Prostate gland (tissue), 2 donors: ENCODE measurements at regions not wholly inside any gene's neighbourhood (a gene's known extent, or its start where the extent isn't known, plus 50 kb on each side); places are given as distances from the start of the nearest gene placed in this dataset.

Experiments used
- CTCF ChIP-seq, 4 experiments: fragments of 200-600 bp in 2 of 4; fragments of 450-650 bp in 2 of 4; sonication (generic) in 2 of 4; IDR thresholded peaks; 1 replicate in 3 of 4; 2 replicates in 1 of 4; pipeline ENCODE4 v1.5.1; 2016 to 2019; ENCODE audit warnings: antibody characterized with exemption in 4 of 4, mild to moderate bottlenecking in 2 of 4, moderate library complexity in 2 of 4
- POLR2A ChIP-seq: fragments of 450-650 bp; IDR thresholded peaks from one replicate; pipeline ENCODE4 v1.6.1; 2016; ENCODE audit warnings: antibody characterized with exemption, mild to moderate bottlenecking
- POLR2AphosphoS5 ChIP-seq: sonication (generic); formaldehyde crosslinking; IDR thresholded peaks from one replicate; pipeline ENCODE4 v1.6.1; 2017; ENCODE audit warnings: antibody characterized with exemption

DNA sequence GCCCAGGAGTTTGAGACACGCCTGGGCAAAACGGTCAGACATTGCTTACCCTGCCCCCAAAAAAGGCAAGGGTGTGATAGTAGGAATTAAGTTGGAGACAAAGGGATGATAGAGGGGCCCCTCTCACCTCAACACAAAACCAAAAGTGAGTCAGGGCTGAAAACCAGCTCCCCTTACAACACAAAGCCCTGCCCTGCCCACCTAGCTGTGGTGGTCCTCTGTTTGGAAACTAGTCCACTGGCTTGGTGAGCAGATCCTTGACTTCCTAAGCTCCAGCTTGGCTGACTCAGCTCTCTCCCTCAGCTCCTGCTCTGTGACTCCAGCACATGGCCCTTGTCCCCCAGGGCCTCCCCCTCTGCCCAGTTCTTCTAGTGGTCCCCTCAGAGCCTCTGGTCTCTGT is 603.8 kb downstream of the PTPRC start:
- TF ChIP-seq CTCF (IDR thresholded peaks at IDR 0.05) (no peak), POLR2AphosphoS5 (no peak), POLR2A (no peak)
